ENCODE measurements at regions not wholly inside any gene's neighbourhood (a gene's known extent, or its start where the extent isn't known, plus 50 kb on each side); places are given as distances from the start of the nearest gene placed in this dataset.

DNA sequence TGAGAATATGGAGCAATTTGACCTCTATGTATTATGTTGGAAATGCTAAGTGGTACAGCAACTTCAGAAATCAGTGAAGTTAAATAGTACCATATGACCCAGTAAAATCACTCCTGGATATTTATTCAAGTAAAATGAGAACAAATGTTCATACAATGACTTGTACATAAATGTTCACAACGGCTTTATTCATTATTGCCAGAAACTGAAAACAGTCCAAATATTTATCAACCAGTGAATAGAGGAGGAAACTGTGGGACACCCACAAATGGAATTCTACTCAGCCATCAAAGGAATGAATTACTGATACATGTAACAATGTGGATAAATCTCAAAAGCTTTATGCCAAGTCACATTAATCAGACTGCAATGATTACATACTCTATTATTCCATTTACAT, 416.3 kb downstream of the AASDHPPT start:
- no peak overlapping the region for H3K27ac ChIP-seq
- no peaks in the 10 kb centered on the region for H3K9me3 ChIP-seq
- DNase-seq (ENCODE audit: low spot score) (no peak), ATAC-seq (ENCODE audit: insufficient number of reproducible peaks, low FRiP score, low read depth) (no peak)
- H3K27me3 ChIP-seq (replicated peaks; ENCODE audit: insufficient read depth) = no peaks in the 10 kb centered on the region
- H3K4me3 ChIP-seq = no peak overlapping the region
- no peaks in the 10 kb centered on the region for H3K36me3 ChIP-seq
- no peaks in the 10 kb centered on the region for H3K4me1 ChIP-seq (ENCODE audit: control insufficient read depth in 1 of 2, low read depth in 2 of 2)
- TF ChIP-seq, protein P1, sequence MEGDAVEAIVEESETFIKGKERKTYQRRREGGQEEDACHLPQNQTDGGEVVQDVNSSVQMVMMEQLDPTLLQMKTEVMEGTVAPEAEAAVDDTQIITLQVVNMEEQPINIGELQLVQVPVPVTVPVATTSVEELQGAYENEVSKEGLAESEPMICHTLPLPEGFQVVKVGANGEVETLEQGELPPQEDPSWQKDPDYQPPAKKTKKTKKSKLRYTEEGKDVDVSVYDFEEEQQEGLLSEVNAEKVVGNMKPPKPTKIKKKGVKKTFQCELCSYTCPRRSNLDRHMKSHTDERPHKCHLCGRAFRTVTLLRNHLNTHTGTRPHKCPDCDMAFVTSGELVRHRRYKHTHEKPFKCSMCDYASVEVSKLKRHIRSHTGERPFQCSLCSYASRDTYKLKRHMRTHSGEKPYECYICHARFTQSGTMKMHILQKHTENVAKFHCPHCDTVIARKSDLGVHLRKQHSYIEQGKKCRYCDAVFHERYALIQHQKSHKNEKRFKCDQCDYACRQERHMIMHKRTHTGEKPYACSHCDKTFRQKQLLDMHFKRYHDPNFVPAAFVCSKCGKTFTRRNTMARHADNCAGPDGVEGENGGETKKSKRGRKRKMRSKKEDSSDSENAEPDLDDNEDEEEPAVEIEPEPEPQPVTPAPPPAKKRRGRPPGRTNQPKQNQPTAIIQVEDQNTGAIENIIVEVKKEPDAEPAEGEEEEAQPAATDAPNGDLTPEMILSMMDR (IDR thresholded peaks at IDR 0.05) = no peak

DNA sequence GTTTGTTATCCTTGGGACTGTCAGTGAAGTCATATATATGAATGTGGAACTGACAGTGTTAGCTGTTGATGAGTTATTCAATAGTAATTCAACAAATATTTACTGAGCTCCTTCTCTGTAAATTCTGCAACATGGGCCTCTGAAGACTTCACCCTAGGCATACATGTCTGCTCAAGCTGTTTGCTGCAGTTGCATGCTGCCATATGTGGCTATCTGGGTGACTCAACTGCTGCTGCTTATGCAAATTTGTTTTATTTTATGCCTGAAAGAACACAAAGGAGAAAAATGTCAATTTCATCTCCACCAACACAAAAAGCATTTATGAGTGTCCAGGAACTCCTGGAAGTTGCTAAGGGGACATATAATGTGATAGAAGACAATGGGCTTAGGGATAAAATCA, 417.6 kb downstream of the AASDHPPT start:
- TF ChIP-seq, protein P1 (IDR thresholded peaks at IDR 0.05) = no peak
- Histone ChIP-seq H3K9me3 (no peaks in the 10 kb centered on the region), H3K4me3 (no peak overlapping the region), H3K4me1 (ENCODE audit: control insufficient read depth in 1 of 2, low read depth in 2 of 2) (no peaks in the 10 kb centered on the region), H3K27ac (no peak overlapping the region), H3K27me3 (replicated peaks; ENCODE audit: insufficient read depth) (no peaks in the 10 kb centered on the region), H3K36me3 (no peaks in the 10 kb centered on the region)
- ATAC-seq (ENCODE audit: insufficient number of reproducible peaks, low FRiP score, low read depth) = no peak
- no peak for DNase-seq (ENCODE audit: low spot score)

DNA sequence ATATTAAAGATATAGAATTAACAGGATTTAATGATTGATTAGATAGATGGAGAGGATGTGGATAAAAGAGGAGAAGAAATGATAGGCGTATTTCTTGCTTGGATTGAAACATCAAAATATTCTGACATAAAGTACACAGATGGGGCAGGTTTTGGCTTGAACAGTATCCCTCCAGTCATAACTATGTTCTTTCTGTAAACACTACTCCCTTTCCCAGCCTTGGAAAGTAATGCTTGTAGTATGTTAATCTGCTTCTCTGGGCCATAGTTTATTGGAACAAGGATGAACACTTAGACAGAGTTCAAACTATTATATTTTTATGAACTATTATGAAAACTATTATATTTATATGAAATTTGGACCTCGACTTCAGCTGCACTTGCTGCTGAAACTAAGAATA, 419.2 kb downstream of the AASDHPPT start:
- no peak for DNase-seq (ENCODE audit: low spot score)
- no peaks in the 10 kb centered on the region for H3K4me1 ChIP-seq (ENCODE audit: control insufficient read depth in 1 of 2, low read depth in 2 of 2)
- H3K36me3 ChIP-seq = no peaks in the 10 kb centered on the region
- H3K4me3 ChIP-seq = no peak overlapping the region
- ATAC-seq (ENCODE audit: insufficient number of reproducible peaks, low FRiP score, low read depth) = no peak
- no peaks in the 10 kb centered on the region for H3K27me3 ChIP-seq (replicated peaks; ENCODE audit: insufficient read depth)
- TF ChIP-seq, protein P1 (IDR thresholded peaks at IDR 0.05) = no peak
- H3K9me3 ChIP-seq = no peaks in the 10 kb centered on the region
- no peak overlapping the region for H3K27ac ChIP-seq

DNA sequence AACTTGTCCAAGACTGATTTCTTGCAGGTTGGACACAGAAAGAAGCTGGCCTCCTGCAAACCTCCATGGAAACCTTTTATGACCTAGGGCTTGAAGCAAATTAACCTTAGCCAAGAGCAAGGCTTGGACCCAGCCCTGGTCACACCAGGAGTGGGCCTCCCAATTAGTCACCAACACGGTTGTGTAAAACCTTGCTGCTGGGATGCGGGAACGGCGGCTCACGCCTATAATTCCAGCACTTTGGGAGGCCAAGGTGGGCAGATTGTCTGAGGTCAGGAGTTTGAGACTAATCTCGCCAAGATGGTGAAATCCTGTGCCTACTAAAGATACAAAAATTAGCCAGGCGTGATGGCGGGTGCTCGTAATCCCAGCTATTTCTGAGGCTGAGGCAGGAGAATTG, 419.9 kb downstream of the AASDHPPT start:
- ATAC-seq (ENCODE audit: insufficient number of reproducible peaks, low FRiP score, low read depth) (no peak), DNase-seq (ENCODE audit: low spot score) (no peak)
- TF ChIP-seq, protein P1 (IDR thresholded peaks at IDR 0.05) = no peak
- H3K27me3 ChIP-seq (replicated peaks; ENCODE audit: insufficient read depth) = no peaks in the 10 kb centered on the region
- no peak overlapping the region for H3K4me3 ChIP-seq
- H3K27ac ChIP-seq = no peak overlapping the region
- no peaks in the 10 kb centered on the region for H3K9me3 ChIP-seq
- H3K4me1 ChIP-seq (ENCODE audit: control insufficient read depth in 1 of 2, low read depth in 2 of 2) = no peaks in the 10 kb centered on the region
- no peaks in the 10 kb centered on the region for H3K36me3 ChIP-seq

DNA sequence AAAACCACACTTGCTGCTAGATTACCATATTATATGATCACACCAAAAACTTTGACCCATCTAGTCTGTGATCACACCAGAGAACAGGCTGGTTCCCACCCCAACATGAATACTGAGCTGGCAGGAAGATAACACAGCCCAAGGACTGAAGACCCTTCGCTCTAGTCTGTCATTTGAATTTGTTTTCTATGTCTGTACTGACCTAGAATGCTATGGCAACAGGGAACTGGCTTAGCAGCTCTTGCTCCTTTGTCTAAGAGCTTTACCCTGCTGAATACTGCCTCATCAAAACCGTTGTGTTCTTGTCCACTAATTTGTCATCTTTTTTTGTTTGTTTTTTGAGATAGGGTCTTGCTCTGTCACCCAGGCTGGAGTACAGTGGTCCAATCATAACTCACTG, 420.4 kb downstream of the AASDHPPT start:
- H3K27me3 ChIP-seq (replicated peaks; ENCODE audit: insufficient read depth) = no peaks in the 10 kb centered on the region
- TF ChIP-seq, protein P1 (IDR thresholded peaks at IDR 0.05) = no peak
- H3K27ac ChIP-seq = no peak overlapping the region
- DNase-seq (ENCODE audit: low spot score) (no peak), ATAC-seq (ENCODE audit: insufficient number of reproducible peaks, low FRiP score, low read depth) (no peak)
- H3K4me1 ChIP-seq (ENCODE audit: control insufficient read depth in 1 of 2, low read depth in 2 of 2) = no peaks in the 10 kb centered on the region
- H3K4me3 ChIP-seq = no peak overlapping the region
- H3K9me3 ChIP-seq = no peaks in the 10 kb centered on the region
- H3K36me3 ChIP-seq = no peaks in the 10 kb centered on the region
